ENCODE measurements at regions not wholly inside any gene's neighbourhood (a gene's known extent, or its start where the extent isn't known, plus 50 kb on each side); places are given as distances from the start of the nearest gene placed in this dataset.

DNA sequence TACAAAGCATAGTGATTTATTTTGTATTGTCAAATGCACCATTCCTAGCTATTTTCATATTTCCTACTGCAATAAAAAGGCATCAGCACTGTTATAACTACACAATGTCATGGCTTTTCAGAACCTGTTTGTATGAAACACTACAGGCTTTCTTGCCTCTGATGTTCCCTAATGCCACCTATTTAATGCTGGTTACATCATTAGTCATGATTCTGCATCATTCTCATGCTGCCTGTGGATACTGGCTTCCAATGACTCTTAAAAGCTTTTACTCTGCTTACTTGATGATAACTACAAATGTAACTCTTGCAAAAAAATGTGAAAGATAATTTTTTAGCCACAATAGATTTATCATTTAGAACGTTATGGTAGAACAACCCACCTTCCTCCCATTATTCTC lies 529.4 kb downstream of the HTR7 start:
- Histone ChIP-seq H3K27me3 (no peaks in the 10 kb centered on the region), H3K36me3 (no peaks in the 10 kb centered on the region), H3K4me3 (no peak overlapping the region), H3K27ac (no peak overlapping the region), H3K9me3 (no peaks in the 10 kb centered on the region), H3K4me1 (no peaks in the 10 kb centered on the region)
- no peak for DNase-seq
- no peak for TF ChIP-seq POLR2A (IDR thresholded peaks at IDR 0.05)
- TF ChIP-seq, protein P1, sequence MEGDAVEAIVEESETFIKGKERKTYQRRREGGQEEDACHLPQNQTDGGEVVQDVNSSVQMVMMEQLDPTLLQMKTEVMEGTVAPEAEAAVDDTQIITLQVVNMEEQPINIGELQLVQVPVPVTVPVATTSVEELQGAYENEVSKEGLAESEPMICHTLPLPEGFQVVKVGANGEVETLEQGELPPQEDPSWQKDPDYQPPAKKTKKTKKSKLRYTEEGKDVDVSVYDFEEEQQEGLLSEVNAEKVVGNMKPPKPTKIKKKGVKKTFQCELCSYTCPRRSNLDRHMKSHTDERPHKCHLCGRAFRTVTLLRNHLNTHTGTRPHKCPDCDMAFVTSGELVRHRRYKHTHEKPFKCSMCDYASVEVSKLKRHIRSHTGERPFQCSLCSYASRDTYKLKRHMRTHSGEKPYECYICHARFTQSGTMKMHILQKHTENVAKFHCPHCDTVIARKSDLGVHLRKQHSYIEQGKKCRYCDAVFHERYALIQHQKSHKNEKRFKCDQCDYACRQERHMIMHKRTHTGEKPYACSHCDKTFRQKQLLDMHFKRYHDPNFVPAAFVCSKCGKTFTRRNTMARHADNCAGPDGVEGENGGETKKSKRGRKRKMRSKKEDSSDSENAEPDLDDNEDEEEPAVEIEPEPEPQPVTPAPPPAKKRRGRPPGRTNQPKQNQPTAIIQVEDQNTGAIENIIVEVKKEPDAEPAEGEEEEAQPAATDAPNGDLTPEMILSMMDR (IDR thresholded peaks at IDR 0.05), result no peak
- intact Hi-C loops (cut with DNase I; ENCODE audit: low total_unique reads), result no loop called here

DNA sequence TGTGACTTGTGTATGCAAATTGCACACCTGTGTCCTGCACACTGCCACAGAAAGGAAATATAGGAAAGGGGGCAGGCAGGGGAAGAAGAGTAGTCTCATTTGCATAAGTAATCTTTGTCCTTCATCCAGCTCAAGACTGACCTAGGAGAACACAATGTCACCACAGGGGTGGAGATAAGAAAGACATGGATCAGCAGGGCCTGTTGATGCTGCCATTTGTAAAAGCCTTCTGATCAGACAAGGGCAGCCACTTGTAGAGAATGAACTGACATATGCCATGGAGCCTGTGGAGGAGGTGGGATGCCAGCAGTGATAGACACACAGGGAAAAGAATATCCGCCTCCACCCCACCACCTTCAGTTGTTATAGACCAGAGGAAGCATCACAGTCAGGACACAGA lies 528.9 kb downstream of the HTR7 start:
- intact Hi-C loops (cut with DNase I; ENCODE audit: low total_unique reads), result no loop called here
- Histone ChIP-seq H3K27ac (no peak overlapping the region), H3K4me3 (no peak overlapping the region), H3K36me3 (no peaks in the 10 kb centered on the region), H3K27me3 (no peaks in the 10 kb centered on the region), H3K9me3 (no peaks in the 10 kb centered on the region), H3K4me1 (no peaks in the 10 kb centered on the region)
- no peak for DNase-seq
- TF ChIP-seq, protein P1 (IDR thresholded peaks at IDR 0.05), result no peak
- TF ChIP-seq POLR2A (IDR thresholded peaks at IDR 0.05), result no peak

DNA sequence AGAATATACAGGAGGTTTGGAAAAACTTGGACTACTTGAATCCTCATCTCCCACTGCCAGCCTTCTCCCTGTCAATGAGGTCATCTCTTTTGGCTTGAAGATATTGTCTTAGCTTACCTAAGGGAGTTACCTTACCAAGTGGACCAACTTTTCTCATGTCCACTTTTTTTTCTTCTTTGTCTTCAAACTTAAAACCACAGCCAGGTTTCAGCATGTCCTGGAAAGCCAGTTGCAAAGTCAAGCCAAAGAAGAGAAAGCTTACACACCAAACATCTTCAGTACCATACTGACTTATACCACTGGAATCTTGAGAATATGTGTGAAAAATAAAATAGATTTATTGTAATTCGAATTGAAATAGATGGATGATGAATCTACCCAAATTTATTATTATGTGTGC lies 520.5 kb downstream of the HTR7 start:
- Histone ChIP-seq H3K27ac (no peak overlapping the region), H3K4me3 (no peak overlapping the region), H3K36me3 (no peaks in the 10 kb centered on the region), H3K27me3 (no peaks in the 10 kb centered on the region), H3K4me1 (no peaks in the 10 kb centered on the region), H3K9me3 (no peaks in the 10 kb centered on the region)
- intact Hi-C loops (cut with DNase I; ENCODE audit: low total_unique reads), result no loop called here
- TF ChIP-seq POLR2A (IDR thresholded peaks at IDR 0.05), result no peak
- no peak for DNase-seq

- intact Hi-C loops (cut with DNase I; ENCODE audit: low total_unique reads), result no loop called here
Observed at GRCh38 chr10:90342480-90342879, 515.4 kb downstream of the HTR7 start.

GRCh38 chr10:90344226-90344625 lies 513.6 kb downstream of the HTR7 start:
- no peaks in the 10 kb centered on the region for H3K4me1 ChIP-seq
- H3K9me3 ChIP-seq, result no peaks in the 10 kb centered on the region
- intact Hi-C loops (cut with DNase I; ENCODE audit: low total_unique reads), result no loop called here
- no peak overlapping the region for H3K4me3 ChIP-seq
- no peak overlapping the region for H3K27ac ChIP-seq
- H3K36me3 ChIP-seq, result no peaks in the 10 kb centered on the region
- TF ChIP-seq POLR2A (IDR thresholded peaks at IDR 0.05), result no peak
- TF ChIP-seq, protein P1 (IDR thresholded peaks at IDR 0.05), result no peak
- H3K27me3 ChIP-seq, result no peaks in the 10 kb centered on the region
- DNase-seq, result no peak

More at GRCh38 chr10:90342480-90342879, 515.4 kb downstream of the HTR7 start:
- Histone ChIP-seq H3K27ac (no peak overlapping the region), H3K4me1 (no peaks in the 10 kb centered on the region), H3K36me3 (no peaks in the 10 kb centered on the region), H3K9me3 (no peaks in the 10 kb centered on the region), H3K27me3 (no peaks in the 10 kb centered on the region), H3K4me3 (no peak overlapping the region)
- TF ChIP-seq POLR2A (IDR thresholded peaks at IDR 0.05), result no peak
- TF ChIP-seq, protein P1 (IDR thresholded peaks at IDR 0.05), result no peak
- DNase-seq, result no peak

DNA sequence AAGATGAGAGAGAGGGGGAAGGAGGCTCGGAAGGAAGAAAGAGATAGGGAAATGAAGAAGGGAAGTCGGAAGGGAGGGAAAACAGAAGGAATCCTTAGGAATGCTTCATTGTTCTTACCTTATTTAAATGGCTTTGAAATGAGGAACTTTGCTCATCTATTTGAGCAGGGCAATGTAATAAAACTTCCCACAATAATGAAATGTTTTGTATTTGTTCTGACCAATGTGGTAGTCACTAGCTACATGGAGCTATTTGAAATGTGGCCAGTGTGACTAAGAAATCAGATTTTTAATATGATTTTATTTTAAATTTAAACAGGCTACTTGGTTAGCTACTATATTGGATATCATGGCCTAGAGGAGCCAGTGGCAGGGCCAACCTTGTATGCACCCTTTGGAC lies 510.6 kb downstream of the HTR7 start:
- intact Hi-C loops (cut with DNase I; ENCODE audit: low total_unique reads), result no loop called here
- DNase-seq, result no peak
- Histone ChIP-seq H3K27me3 (no peaks in the 10 kb centered on the region), H3K4me1 (no peaks in the 10 kb centered on the region), H3K4me3 (no peak overlapping the region), H3K27ac (no peak overlapping the region), H3K9me3 (no peaks in the 10 kb centered on the region), H3K36me3 (no peaks in the 10 kb centered on the region)
- TF ChIP-seq, protein P1 (IDR thresholded peaks at IDR 0.05), result no peak
- TF ChIP-seq POLR2A (IDR thresholded peaks at IDR 0.05), result no peak
